Lower leg skin (tissue), 3 donors: ENCODE measurements at regions not wholly inside any gene's neighbourhood (a gene's known extent, or its start where the extent isn't known, plus 50 kb on each side); places are given as distances from the start of the nearest gene placed in this dataset.

Experiments used
- CTCF ChIP-seq, 3 donors: fragments of 450-650 bp; IDR thresholded peaks; one replicate each; pipeline ENCODE4 v1.5.1; 2016; ENCODE audit warnings: antibody characterized with exemption in 3 of 3, mild to moderate bottlenecking in 3 of 3, moderate library complexity in 2 of 3
- POLR2A ChIP-seq, 2 donors: fragments of 450-650 bp; IDR thresholded peaks; one replicate each; pipeline ENCODE4 v1.6.1; 2016 to 2017; ENCODE audit warnings: antibody characterized with exemption in 2 of 2, mild to moderate bottlenecking in 1 of 2, moderate library complexity in 1 of 2

GRCh38 chr5:57085306-57086081, 88.4 kb upstream of the GPBP1 start:
- TF ChIP-seq POLR2A (IDR thresholded peaks at IDR 0.05) (no peak), CTCF (IDR thresholded peaks at IDR 0.05) (no peak)
